Suprapubic skin (tissue), 4 donors: ENCODE measurements at regions not wholly inside any gene's neighbourhood (a gene's known extent, or its start where the extent isn't known, plus 50 kb on each side); places are given as distances from the start of the nearest gene placed in this dataset.

ENCODE experiments used
- DNase-seq, 2 donors: peaks; one replicate each; pipeline ENCODE4 v3.0.0-alpha.2; 2019; ENCODE audit warnings: low spot score in 2 of 2
- H3K27ac ChIP-seq: fragments of 200-600 bp; sonication (generic); one replicate; pipeline ENCODE4 v1.5.1; 2019
- H3K27me3 ChIP-seq: fragments of 200-600 bp; sonication (generic); one replicate; pipeline ENCODE4 v1.5.1; 2019
- H3K36me3 ChIP-seq: fragments of 200-600 bp; sonication (generic); one replicate; pipeline ENCODE4 v1.5.1; 2019
- H3K4me1 ChIP-seq: fragments of 200-600 bp; sonication (generic); one replicate; pipeline ENCODE4 v1.5.1; 2019
- H3K4me3 ChIP-seq: fragments of 200-600 bp; sonication (generic); one replicate; pipeline ENCODE4 v1.5.1; 2019; ENCODE audit warnings: mild to moderate bottlenecking
- H3K9me3 ChIP-seq: fragments of 200-600 bp; sonication (generic); one replicate; pipeline ENCODE4 v1.5.1; 2019
- CTCF ChIP-seq, 2 donors: fragments of 200-600 bp in 1 of 2; fragments of 450-650 bp in 1 of 2; sonication (generic) in 1 of 2; IDR thresholded peaks; one replicate each; pipeline ENCODE4 v1.5.1; 2016 to 2019; ENCODE audit warnings: antibody characterized with exemption in 2 of 2, mild to moderate bottlenecking in 1 of 2, moderate library complexity in 1 of 2
- EP300 ChIP-seq: sonication (generic); formaldehyde crosslinking; IDR thresholded peaks from one replicate; pipeline ENCODE4 v1.6.1; 2017; ENCODE audit warnings: antibody characterized with exemption
- POLR2A ChIP-seq, 2 donors: fragments of 450-650 bp; IDR thresholded peaks; one replicate each; pipeline ENCODE4 v1.6.1; 2017; ENCODE audit warnings: antibody characterized with exemption in 2 of 2, mild to moderate bottlenecking in 2 of 2, moderate library complexity in 2 of 2
- POLR2AphosphoS5 ChIP-seq, 3 donors: sonication (generic); formaldehyde crosslinking; IDR thresholded peaks; one replicate each; pipeline ENCODE4 v1.6.1; 2017; ENCODE audit warnings: antibody characterized with exemption in 3 of 3
- WGBS: methylation state at CpG from one replicate; pipeline ENCODE4 v1.1.5; 2018; 5-methylcytosine and 5-hydroxymethylcytosine counted together

GRCh38 chr10:129310881-129311280, 156.2 kb upstream of the MGMT start:
- 70% methylated on average over 4 of the region's 4 CpGs for WGBS
- no peak overlapping the region for H3K4me3 ChIP-seq
- no peak for TF ChIP-seq POLR2AphosphoS5 (IDR thresholded peaks at IDR 0.05)
- TF ChIP-seq EP300: no peak
- TF ChIP-seq POLR2A (IDR thresholded peaks at IDR 0.05): no peak
- TF ChIP-seq CTCF (IDR thresholded peaks at IDR 0.05): no peak
- DNase-seq: no peak
- H3K4me1 ChIP-seq: no peaks in the 10 kb centered on the region
- H3K27ac ChIP-seq: no peak overlapping the region
- no peaks in the 10 kb centered on the region for H3K27me3 ChIP-seq
- peaks cover 6% of the 10 kb centered on the region for H3K9me3 ChIP-seq
- no peaks in the 10 kb centered on the region for H3K36me3 ChIP-seq

DNA sequence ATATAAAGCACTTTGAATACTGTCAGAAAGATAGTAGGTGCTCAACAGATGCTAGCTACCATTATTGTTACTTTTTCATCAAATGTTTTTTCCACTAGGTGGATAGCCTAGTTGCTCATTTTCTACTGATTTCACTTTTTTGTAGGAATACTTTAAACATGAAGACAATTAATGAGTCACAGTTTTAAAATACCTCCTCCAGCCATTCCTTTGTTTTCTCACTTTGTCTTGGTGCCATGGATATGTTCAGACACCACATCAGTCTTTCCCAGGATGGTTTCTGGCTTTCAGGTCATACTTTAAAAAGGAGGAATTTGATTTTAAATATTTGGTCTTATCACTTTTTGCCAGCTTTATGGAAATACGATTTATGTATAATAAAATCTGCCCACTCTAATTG, 147.1 kb upstream of the MGMT start:
- Histone ChIP-seq H3K4me1 (peaks cover 3% of the 10 kb centered on the region), H3K27me3 (no peaks in the 10 kb centered on the region), H3K36me3 (no peaks in the 10 kb centered on the region), H3K27ac (no peak overlapping the region), H3K4me3 (no peak overlapping the region), H3K9me3 (peaks cover 15% of the 10 kb centered on the region)
- no peak for TF ChIP-seq POLR2AphosphoS5 (IDR thresholded peaks at IDR 0.05)
- no peak for TF ChIP-seq EP300
- TF ChIP-seq CTCF (IDR thresholded peaks at IDR 0.05): no peak
- no peak for TF ChIP-seq POLR2A (IDR thresholded peaks at IDR 0.05)
- WGBS: 62% methylated on average over 1 of the region's 1 CpG
- DNase-seq: no peak

- no peaks in the 10 kb centered on the region for H3K36me3 ChIP-seq
- 83% methylated on average over 1 of the region's 1 CpG for WGBS
- H3K27me3 ChIP-seq: no peaks in the 10 kb centered on the region
- H3K9me3 ChIP-seq: peaks cover 15% of the 10 kb centered on the region
- H3K27ac ChIP-seq: no peak overlapping the region
- peaks cover 3% of the 10 kb centered on the region for H3K4me1 ChIP-seq
- no peak for DNase-seq
- TF ChIP-seq POLR2A (IDR thresholded peaks at IDR 0.05): no peak
- TF ChIP-seq EP300: no peak
- no peak for TF ChIP-seq POLR2AphosphoS5 (IDR thresholded peaks at IDR 0.05)
- no peak for TF ChIP-seq CTCF (IDR thresholded peaks at IDR 0.05)
- H3K4me3 ChIP-seq: no peak overlapping the region
These were observed 146.7 kb upstream of the MGMT start for GRCh38 chr10:129320340-129320739.

DNA sequence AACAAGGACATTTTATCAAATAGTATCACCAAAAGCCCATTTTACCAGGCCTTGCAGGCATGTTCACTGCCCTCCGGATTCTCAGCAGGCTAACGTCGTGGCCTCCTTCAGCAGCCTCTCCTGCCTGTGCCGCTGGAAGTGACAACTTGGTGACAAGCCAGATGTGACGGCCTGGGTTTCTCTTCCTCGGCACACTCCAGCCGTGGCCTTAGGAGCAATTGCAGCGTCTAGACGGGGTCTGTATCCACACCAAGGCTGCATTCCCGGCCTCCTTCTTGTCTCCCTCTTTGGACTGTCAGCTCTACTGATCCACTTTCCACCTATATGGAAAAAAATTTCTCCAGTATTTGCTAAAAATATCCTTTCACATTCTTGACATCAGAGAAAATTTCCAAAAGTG, 145.3 kb upstream of the MGMT start:
- Histone ChIP-seq H3K27ac (no peak overlapping the region), H3K4me3 (no peak overlapping the region), H3K27me3 (no peaks in the 10 kb centered on the region), H3K36me3 (no peaks in the 10 kb centered on the region), H3K9me3 (peaks cover 5% of the 10 kb centered on the region), H3K4me1 (peaks cover 3% of the 10 kb centered on the region)
- DNase-seq: no peak
- WGBS: 93% methylated on average over 10 of the region's 10 CpGs
- no peak for TF ChIP-seq CTCF (IDR thresholded peaks at IDR 0.05)
- TF ChIP-seq EP300: no peak
- TF ChIP-seq POLR2AphosphoS5 (IDR thresholded peaks at IDR 0.05): no peak
- no peak for TF ChIP-seq POLR2A (IDR thresholded peaks at IDR 0.05)

GRCh38 chr10:129322933-129323820, 143.9 kb upstream of the MGMT start:
- H3K4me3 ChIP-seq: no peak overlapping the region
- no peaks in the 10 kb centered on the region for H3K27me3 ChIP-seq
- no peak for DNase-seq
- WGBS: 52% methylated on average over 13 of the region's 13 CpGs
- peaks cover 3% of the 10 kb centered on the region for H3K4me1 ChIP-seq
- H3K9me3 ChIP-seq: peaks cover 5% of the 10 kb centered on the region
- H3K27ac ChIP-seq: no peak overlapping the region
- no peak for TF ChIP-seq EP300
- no peak for TF ChIP-seq POLR2A (IDR thresholded peaks at IDR 0.05)
- no peak for TF ChIP-seq CTCF (IDR thresholded peaks at IDR 0.05)
- no peak for TF ChIP-seq POLR2AphosphoS5 (IDR thresholded peaks at IDR 0.05)
- no peaks in the 10 kb centered on the region for H3K36me3 ChIP-seq
